A549 (cell line): ENCODE measurements at regions not wholly inside any gene's neighbourhood (a gene's known extent, or its start where the extent isn't known, plus 50 kb on each side); places are given as distances from the start of the nearest gene placed in this dataset.

Source experiments
- ATAC-seq, 2 experiments: fragments of 200-7000 bp in 1 of 2; fragments of >200 bp in 1 of 2; cut with Nextera tagmentation in 1 of 2; cut with Tn5 transposase in 1 of 2; 3 replicates each; pipeline versions ENCODE4 v1.8.0 to v1.9.1; 2018 to 2020; ENCODE audit warnings: mild to moderate bottlenecking in 1 of 2, moderate library complexity in 1 of 2
- CTCF ChIA-PET: fragments of 300-600 bp; sonication (Branson Sonifier 250); formaldehyde crosslinking; extraction: SDS; loops from one replicate; lab custom pipeline; 2021; ENCODE audit warnings: antibody characterized with exemption, inconsistent platforms; lab: Yijun Ruan, JAX
- POLR2A ChIA-PET: fragments of 350-600 bp; formaldehyde crosslinking; extraction: SDS; loops from one replicate; lab custom pipeline; 2021; ENCODE audit warnings: antibody characterized with exemption, inconsistent platforms; lab: Yijun Ruan, JAX
- DNase-seq, 2 experiments: peaks; one replicate each; pipeline versions ENCODE4 v3.0.0 to v3.0.0-alpha.2; 2011 to 2016; ENCODE audit warnings: low read depth in 1 of 2, low spot score in 1 of 2
- FAIRE-seq: peaks from 2 replicates; lab custom pipeline; 2011; peaks lifted over from hg19 to GRCh38; lab: Jason Lieb, UNC
- H3K27ac ChIP-seq, 2 experiments: fragments of >200 bp; sonication (Bioruptor Twin); formaldehyde crosslinking; 3 replicates each; pipeline ENCODE4 v1.5.1; 2016 to 2017
- H3K4me1 ChIP-seq: fragments of >200 bp; sonication (Bioruptor Twin); formaldehyde crosslinking; 3 replicates; pipeline ENCODE4 v1.6.1; 2016
- H3K4me2 ChIP-seq: fragments of >200 bp; sonication (Bioruptor Twin); formaldehyde crosslinking; 3 replicates; pipeline ENCODE4 v1.6.1; 2016
- H3K4me3 ChIP-seq: fragments of >200 bp; sonication (Bioruptor Twin); formaldehyde crosslinking; 3 replicates; pipeline ENCODE4 v1.5.1; 2016
- H3K9me3 ChIP-seq: fragments of >200 bp; sonication (Bioruptor Twin); formaldehyde crosslinking; 3 replicates; pipeline ENCODE4 v1.6.1; 2016
- CHD2 ChIP-seq: fragments of 150-350 bp; IDR thresholded peaks from 2 replicates; pipeline ENCODE4 v1.6.1; 2014; ENCODE audit warnings: low read length; ENCODE audit not compliant: partially characterized antibody
- CTCF ChIP-seq: fragments of >200 bp; sonication (Bioruptor Twin); formaldehyde crosslinking; IDR thresholded peaks from 3 replicates; pipeline ENCODE4 v1.5.1; 2016
- ELK1 ChIP-seq: fragments of 150-350 bp; IDR thresholded peaks from 2 replicates; pipeline ENCODE4 v1.6.1; 2014; ENCODE audit warnings: low read depth, mild to moderate bottlenecking, low read length
- EP300 ChIP-seq, 2 experiments: fragments of >200 bp; sonication (Bioruptor Twin); formaldehyde crosslinking; IDR thresholded peaks; 2 replicates in 1 of 2; 3 replicates in 1 of 2; pipeline ENCODE4 v1.6.1; 2016 to 2017
- ESRRA ChIP-seq: fragments of 150-350 bp; IDR thresholded peaks from 2 replicates; pipeline ENCODE4 v1.6.1; 2014; ENCODE audit warnings: mild to moderate bottlenecking, low read length, borderline replicate concordance
- HDAC2 ChIP-seq: fragments of 200-600 bp; sonication (generic); IDR thresholded peaks from 2 replicates; pipeline ENCODE4 v1.6.1; 2016
- HES2 ChIP-seq: fragments of >200 bp; sonication (Bioruptor Twin); formaldehyde crosslinking; IDR thresholded peaks from 2 replicates; pipeline ENCODE4 v1.6.1; 2016
- HEYL ChIP-seq: fragments of 250-450 bp; sonication (Bioruptor Pico); IDR thresholded peaks from 2 replicates; pipeline ENCODE4 v1.8.0; 2021; ENCODE audit warnings: mild to moderate bottlenecking, moderate library complexity
- HMGXB4 ChIP-seq: fragments of 250-450 bp; sonication (Bioruptor Pico); IDR thresholded peaks from 2 replicates; pipeline ENCODE4 v1.5.0; 2021; ENCODE audit warnings: mild to moderate bottlenecking, moderate library complexity, borderline replicate concordance
- JUN ChIP-seq, 2 experiments: fragments of >200 bp; sonication (Bioruptor Twin); formaldehyde crosslinking; IDR thresholded peaks; 2 replicates in 1 of 2; 3 replicates in 1 of 2; pipeline ENCODE4 v1.6.1; 2016 to 2017
- KDM5A ChIP-seq: fragments of 200-600 bp; sonication (generic); IDR thresholded peaks from 2 replicates; pipeline ENCODE4 v1.6.1; 2016; ENCODE audit warnings: antibody characterized with exemption, mild to moderate bottlenecking
- NPAS2 ChIP-seq: fragments of 250-450 bp; sonication (Bioruptor Pico); IDR thresholded peaks from 2 replicates; pipeline ENCODE4 v1.8.0; 2022; ENCODE audit warnings: mild to moderate bottlenecking, moderate library complexity, borderline replicate concordance
- PHF8 ChIP-seq: fragments of 200-600 bp; sonication (generic); IDR thresholded peaks from 2 replicates; pipeline ENCODE4 v1.6.1; 2016; ENCODE audit warnings: low read depth, mild to moderate bottlenecking, antibody characterized with exemption, moderate library complexity, borderline replicate concordance
- RAD21 ChIP-seq, 2 experiments: fragments of >200 bp in 1 of 2; sonication (Bioruptor Twin) in 1 of 2; formaldehyde crosslinking in 1 of 2; IDR thresholded peaks in 1 of 2; conservative IDR thresholded peaks in 1 of 2; 2 replicates in 1 of 2; 3 replicates in 1 of 2; pipeline ENCODE4 v1.6.1; 2012 to 2018; ENCODE audit warnings: inconsistent platforms in 1 of 2
- RCOR1 ChIP-seq: fragments of 150-350 bp; IDR thresholded peaks from 2 replicates; pipeline ENCODE4 v1.6.1; 2014; ENCODE audit warnings: antibody characterized with exemption, low read length, low read depth
- SMC3 ChIP-seq: fragments of >200 bp; sonication (Bioruptor Twin); formaldehyde crosslinking; IDR thresholded peaks from 3 replicates; pipeline ENCODE4 v1.6.1; 2018; ENCODE audit warnings: inconsistent platforms
- ZC3H11A ChIP-seq: fragments of 450-650 bp; IDR thresholded peaks from 2 replicates; pipeline ENCODE4 v1.6.1; 2014; ENCODE audit warnings: antibody characterized with exemption, mild to moderate bottlenecking
- WGBS: methylation state at CpG from one replicate; pipeline ENCODE4 v1.1.6; 2017; ENCODE audit errors: missing lambda C conversion rate; 5-methylcytosine and 5-hydroxymethylcytosine counted together

GRCh38 chr15:79602180-79602579 lies 170.0 kb downstream of the MINAR1 start:
- no peak overlapping the region for H3K27ac ChIP-seq
- CTCF ChIA-PET, result interaction anchor here (0.7 to 3.0 kb wide), 3 partner anchors 9 to 423 kb away, joined by 3 to 10 read pairs (median 3); no protein-coding TSS in a partner anchor
- ATAC-seq, result no peak

GRCh38 chr15:79602731-79603130 lies 170.6 kb downstream of the MINAR1 start:
- no peak for FAIRE-seq
- ChIA-PET POLR2A (no interaction called here), CTCF (interaction anchor here (0.7 to 3.0 kb wide), 3 partner anchors 9 to 101 kb away, joined by 3 to 10 read pairs (median 3); no protein-coding TSS in a partner anchor)
- Histone ChIP-seq H3K9me3 (no peaks in the 10 kb centered on the region), H3K4me1 (no peaks in the 10 kb centered on the region), H3K27ac (no peak overlapping the region), H3K4me2 (no peak overlapping the region), H3K4me3 (no peak overlapping the region)
- DNase-seq, result no peak
- TF ChIP-seq CTCF (no peak), JUN (IDR thresholded peaks at IDR 0.05) (no peak), KDM5A (no peak), RAD21 (conservative IDR thresholded peaks at IDR 0.05 in 1 of 2, IDR thresholded peaks at IDR 0.05 in 1 of 2) (no peak), HEYL (CRISPR knock-in tag) (no peak), ELK1 (no peak), ZC3H11A (no peak), CHD2 (no peak)
- TF ChIP-seq, all 56 proteins: peak for 0
- ATAC-seq, result no peak

More at GRCh38 chr15:79602180-79602579, 170.0 kb downstream of the MINAR1 start:
- no peak for TF ChIP-seq NPAS2 (CRISPR knock-in tag)
- no peak for TF ChIP-seq EP300 (IDR thresholded peaks at IDR 0.05)
- no peak for TF ChIP-seq HDAC2
- TF ChIP-seq JUN (IDR thresholded peaks at IDR 0.05), result no peak
- TF ChIP-seq HMGXB4, result no peak
- no peak for TF ChIP-seq ESRRA
- TF ChIP-seq, all 56 proteins: peak for 0
- H3K4me2 ChIP-seq, result no peak overlapping the region
- no peaks in the 10 kb centered on the region for H3K4me1 ChIP-seq
- DNase-seq (no peak), FAIRE-seq (no peak)
- H3K4me3 ChIP-seq, result no peak overlapping the region
- POLR2A ChIA-PET, result no interaction called here
- no peaks in the 10 kb centered on the region for H3K9me3 ChIP-seq
- 53% methylated on average over 4 of the region's 4 CpGs for WGBS

- H3K27ac ChIP-seq, result no peak overlapping the region
- FAIRE-seq (no peak), ATAC-seq (no peak), DNase-seq (no peak)
- CTCF ChIA-PET, result interaction anchor here (1.0 to 1.7 kb wide), 7 partner anchors 8 to 226 kb away, joined by 3 to 6 read pairs (median 3); no protein-coding TSS in a partner anchor
- 47% methylated on average over 5 of the region's 5 CpGs for WGBS
- POLR2A ChIA-PET, result no interaction called here
- no peak overlapping the region for H3K4me2 ChIP-seq
- TF ChIP-seq HES2 (no peak), RCOR1 (no peak), RAD21 (conservative IDR thresholded peaks at IDR 0.05 in 1 of 2, IDR thresholded peaks at IDR 0.05 in 1 of 2) (no peak), PHF8 (no peak), SMC3 (no peak)
- TF ChIP-seq, all 56 proteins: peak for 0
- Histone ChIP-seq H3K9me3 (no peaks in the 10 kb centered on the region), H3K4me3 (no peak overlapping the region), H3K4me1 (no peaks in the 10 kb centered on the region)
These were observed 174.8 kb downstream of the MINAR1 start for GRCh38 chr15:79606831-79607355.
